ENCODE measurements at regions not wholly inside any gene's neighbourhood (a gene's known extent, or its start where the extent isn't known, plus 50 kb on each side); places are given as distances from the start of the nearest gene placed in this dataset.

DNA sequence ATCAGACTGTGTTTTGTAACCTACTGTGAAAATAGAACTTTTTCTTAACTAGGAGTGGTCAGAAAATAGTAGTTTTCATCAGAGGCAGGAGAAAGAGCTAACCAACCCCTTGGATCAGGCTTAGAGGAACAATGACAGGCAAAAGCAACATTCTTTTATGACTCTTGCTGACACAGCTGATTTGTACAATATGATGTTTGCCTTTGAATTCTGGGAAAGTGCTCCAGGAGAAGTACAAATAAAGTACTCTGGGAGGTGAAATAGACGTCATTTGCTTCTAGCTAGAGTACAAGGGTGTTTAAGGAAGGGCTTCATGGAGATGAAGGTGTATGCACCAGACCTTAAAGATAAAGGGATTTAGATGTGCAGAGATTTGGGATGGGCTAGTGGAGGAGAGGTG is 75.1 kb upstream of the KIAA1217 start:
- H3K79me2 ChIP-seq (ENCODE audit: control insufficient read depth, insufficient read depth, low read length): no peaks in the 10 kb centered on the region
- no TSS peak for BruUV-seq (replicated peaks)
- no peak overlapping the region for H3K4me2 ChIP-seq (ENCODE audit: insufficient read depth, low read length)
- intact Hi-C loops (cut with micrococcal nuclease): no loop called here
- dilution Hi-C loops (cut with MboI; ENCODE audit: extremely low pct_ligation_motif_present, low sequenced_read_pairs): no loop called here
- H3K4me1 ChIP-seq (ENCODE audit: control insufficient read depth, extremely low read depth, insufficient read depth, low read length): no peaks in the 10 kb centered on the region
- H3K4me3 ChIP-seq (replicated peaks in 1 of 3; ENCODE audit: insufficient read depth in 1 of 3, low read depth in 1 of 3, low read length in 3 of 3): no peak overlapping the region
- no peaks in the 10 kb centered on the region for H3K27me3 ChIP-seq (ENCODE audit: control insufficient read depth in 2 of 2, insufficient read depth in 2 of 2, low read length in 2 of 2)
- H3K9me1 ChIP-seq (replicated peaks; ENCODE audit: control insufficient read depth, extremely low read depth, insufficient read depth, low read length): no peaks in the 10 kb centered on the region
- ChIA-PET CTCF (no interaction called here), POLR2A (no interaction called here)
- FAIRE-seq (no peak), DNase-seq (ENCODE audit: low read depth, low spot score) (no peak)
- H3K9ac ChIP-seq (replicated peaks; ENCODE audit: extremely low read depth, insufficient read depth, low read length): no peak overlapping the region
- no peaks in the 10 kb centered on the region for H4K20me1 ChIP-seq (replicated peaks; ENCODE audit: control insufficient read depth, extremely low read depth, insufficient read depth, low read length)
- no peak overlapping the region for H2AFZ ChIP-seq (ENCODE audit: low read depth, low read length)
- H3K9me3 ChIP-seq (replicated peaks; ENCODE audit: control insufficient read depth, insufficient read depth, low read length): no peaks in the 10 kb centered on the region
- TF ChIP-seq, protein P1, sequence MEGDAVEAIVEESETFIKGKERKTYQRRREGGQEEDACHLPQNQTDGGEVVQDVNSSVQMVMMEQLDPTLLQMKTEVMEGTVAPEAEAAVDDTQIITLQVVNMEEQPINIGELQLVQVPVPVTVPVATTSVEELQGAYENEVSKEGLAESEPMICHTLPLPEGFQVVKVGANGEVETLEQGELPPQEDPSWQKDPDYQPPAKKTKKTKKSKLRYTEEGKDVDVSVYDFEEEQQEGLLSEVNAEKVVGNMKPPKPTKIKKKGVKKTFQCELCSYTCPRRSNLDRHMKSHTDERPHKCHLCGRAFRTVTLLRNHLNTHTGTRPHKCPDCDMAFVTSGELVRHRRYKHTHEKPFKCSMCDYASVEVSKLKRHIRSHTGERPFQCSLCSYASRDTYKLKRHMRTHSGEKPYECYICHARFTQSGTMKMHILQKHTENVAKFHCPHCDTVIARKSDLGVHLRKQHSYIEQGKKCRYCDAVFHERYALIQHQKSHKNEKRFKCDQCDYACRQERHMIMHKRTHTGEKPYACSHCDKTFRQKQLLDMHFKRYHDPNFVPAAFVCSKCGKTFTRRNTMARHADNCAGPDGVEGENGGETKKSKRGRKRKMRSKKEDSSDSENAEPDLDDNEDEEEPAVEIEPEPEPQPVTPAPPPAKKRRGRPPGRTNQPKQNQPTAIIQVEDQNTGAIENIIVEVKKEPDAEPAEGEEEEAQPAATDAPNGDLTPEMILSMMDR (IDR thresholded peaks at IDR 0.05; ENCODE audit: extremely low read depth in 1 of 2, insufficient read depth in 1 of 2, low read depth in 1 of 2, low read length in 2 of 2): no peak
- TF ChIP-seq GATA2 (IDR thresholded peaks at IDR 0.05; ENCODE audit: insufficient read depth, insufficient read length, low read depth, low read length) (no peak), MYC (IDR thresholded peaks at IDR 0.05; ENCODE audit: low read depth, low read length) (no peak), FOS (IDR thresholded peaks at IDR 0.05; ENCODE audit: borderline replicate concordance, insufficient read depth, low read length) (no peak), JUN (IDR thresholded peaks at IDR 0.05; ENCODE audit: borderline replicate concordance, insufficient read depth, insufficient read length, low read depth) (no peak), EZH2 (IDR thresholded peaks at IDR 0.05; ENCODE audit: borderline replicate concordance, low read depth, low read length, severe bottlenecking) (no peak), POLR2AphosphoS5 (IDR thresholded peaks at IDR 0.05; ENCODE audit: insufficient read depth, low read depth, low read length) (no peak), POLR2A (IDR thresholded peaks at IDR 0.05; ENCODE audit: low read depth, low read length) (no peak)
- TF ChIP-seq, protein P2, sequence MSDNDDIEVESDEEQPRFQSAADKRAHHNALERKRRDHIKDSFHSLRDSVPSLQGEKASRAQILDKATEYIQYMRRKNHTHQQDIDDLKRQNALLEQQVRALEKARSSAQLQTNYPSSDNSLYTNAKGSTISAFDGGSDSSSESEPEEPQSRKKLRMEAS (IDR thresholded peaks at IDR 0.05; ENCODE audit: insufficient read depth, insufficient read length): no peak
- no peak overlapping the region for H3K27ac ChIP-seq (ENCODE audit: insufficient read depth, low read depth, low read length)
- no peaks in the 10 kb centered on the region for H3K36me3 ChIP-seq (ENCODE audit: control insufficient read depth in 2 of 2, extremely low read depth in 1 of 2, insufficient read depth in 2 of 2, low read length in 2 of 2)
